ENCODE measurements at regions not wholly inside any gene's neighbourhood (a gene's known extent, or its start where the extent isn't known, plus 50 kb on each side); places are given as distances from the start of the nearest gene placed in this dataset.

DNA sequence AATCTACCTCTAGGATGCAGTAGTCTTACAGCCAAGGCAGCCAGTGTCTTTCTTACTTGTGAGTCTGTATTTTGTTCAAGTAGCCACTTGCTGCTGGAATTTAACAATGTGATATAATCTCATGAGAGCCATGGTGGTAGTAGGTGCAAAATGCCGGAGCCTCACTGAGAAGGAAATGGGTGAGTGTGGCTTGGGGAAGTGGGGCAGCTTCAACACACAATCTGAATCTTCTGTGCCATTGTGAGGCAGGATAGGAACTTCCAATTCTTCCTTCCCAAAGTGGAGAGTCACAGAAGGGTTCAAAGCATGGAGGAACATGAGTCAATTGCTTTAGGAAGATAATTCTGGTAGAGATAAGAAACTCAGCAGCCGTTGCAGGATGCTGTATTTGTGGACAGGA, 158.7 kb upstream of the APCDD1 start:
- DNase-seq (ENCODE audit: low read depth): no peak
- TF ChIP-seq, protein P1, sequence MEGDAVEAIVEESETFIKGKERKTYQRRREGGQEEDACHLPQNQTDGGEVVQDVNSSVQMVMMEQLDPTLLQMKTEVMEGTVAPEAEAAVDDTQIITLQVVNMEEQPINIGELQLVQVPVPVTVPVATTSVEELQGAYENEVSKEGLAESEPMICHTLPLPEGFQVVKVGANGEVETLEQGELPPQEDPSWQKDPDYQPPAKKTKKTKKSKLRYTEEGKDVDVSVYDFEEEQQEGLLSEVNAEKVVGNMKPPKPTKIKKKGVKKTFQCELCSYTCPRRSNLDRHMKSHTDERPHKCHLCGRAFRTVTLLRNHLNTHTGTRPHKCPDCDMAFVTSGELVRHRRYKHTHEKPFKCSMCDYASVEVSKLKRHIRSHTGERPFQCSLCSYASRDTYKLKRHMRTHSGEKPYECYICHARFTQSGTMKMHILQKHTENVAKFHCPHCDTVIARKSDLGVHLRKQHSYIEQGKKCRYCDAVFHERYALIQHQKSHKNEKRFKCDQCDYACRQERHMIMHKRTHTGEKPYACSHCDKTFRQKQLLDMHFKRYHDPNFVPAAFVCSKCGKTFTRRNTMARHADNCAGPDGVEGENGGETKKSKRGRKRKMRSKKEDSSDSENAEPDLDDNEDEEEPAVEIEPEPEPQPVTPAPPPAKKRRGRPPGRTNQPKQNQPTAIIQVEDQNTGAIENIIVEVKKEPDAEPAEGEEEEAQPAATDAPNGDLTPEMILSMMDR (conservative IDR thresholded peaks at IDR 0.05; ENCODE audit: low read depth, low read length): no peak
- H3K4me3 ChIP-seq (ENCODE audit: low read depth, low read length): no peak overlapping the region

DNA sequence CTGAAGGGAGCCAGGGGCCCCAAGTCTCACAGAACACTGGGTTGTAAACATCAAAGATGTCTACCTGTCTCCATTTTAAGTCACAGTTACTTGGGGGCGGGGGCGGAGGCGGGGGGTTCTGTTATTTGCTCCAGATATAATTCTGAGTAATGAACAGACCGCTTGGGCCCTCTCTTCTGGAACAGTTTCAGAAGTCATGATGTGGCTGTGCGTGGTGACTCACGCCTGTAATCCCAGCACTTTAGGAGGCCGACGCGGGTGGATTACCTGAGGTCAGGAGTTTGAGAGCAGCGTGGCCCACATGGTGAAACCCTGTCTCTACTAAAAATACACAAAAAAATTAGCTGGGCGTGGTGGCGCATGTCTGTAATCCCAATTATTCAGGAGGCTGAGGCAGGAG, 157.9 kb upstream of the APCDD1 start:
- TF ChIP-seq, protein P1 (conservative IDR thresholded peaks at IDR 0.05; ENCODE audit: low read depth, low read length): no peak
- no peak for DNase-seq (ENCODE audit: low read depth)

DNA sequence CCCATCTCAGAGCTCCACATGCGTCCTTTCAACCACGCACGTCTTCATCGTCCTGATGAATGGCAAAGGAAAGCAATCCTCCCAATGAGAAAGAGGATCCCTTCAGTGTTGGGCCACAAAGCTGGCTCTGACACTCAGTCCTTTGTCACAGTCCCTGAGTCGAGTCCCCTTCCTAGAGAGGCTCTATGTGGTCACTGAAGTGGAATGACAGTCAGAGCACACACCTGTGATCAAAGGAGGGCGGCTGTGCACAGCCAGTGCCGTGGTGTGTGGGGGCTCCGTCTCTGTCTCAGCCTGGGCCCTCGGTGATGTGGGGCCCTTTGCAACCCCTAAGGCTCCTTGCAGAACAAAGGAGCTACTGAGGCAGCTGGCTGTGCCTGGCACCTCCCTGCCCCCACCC, 157.3 kb upstream of the APCDD1 start:
- DNase-seq (ENCODE audit: low read depth): no peak
- no peak overlapping the region for H3K4me3 ChIP-seq (ENCODE audit: low read depth, low read length)
- TF ChIP-seq, protein P1 (conservative IDR thresholded peaks at IDR 0.05; ENCODE audit: low read depth, low read length): no peak

More for the DNA sequence above, 157.9 kb upstream of the APCDD1 start:
- H3K4me3 ChIP-seq (ENCODE audit: low read depth, low read length): no peak overlapping the region

DNA sequence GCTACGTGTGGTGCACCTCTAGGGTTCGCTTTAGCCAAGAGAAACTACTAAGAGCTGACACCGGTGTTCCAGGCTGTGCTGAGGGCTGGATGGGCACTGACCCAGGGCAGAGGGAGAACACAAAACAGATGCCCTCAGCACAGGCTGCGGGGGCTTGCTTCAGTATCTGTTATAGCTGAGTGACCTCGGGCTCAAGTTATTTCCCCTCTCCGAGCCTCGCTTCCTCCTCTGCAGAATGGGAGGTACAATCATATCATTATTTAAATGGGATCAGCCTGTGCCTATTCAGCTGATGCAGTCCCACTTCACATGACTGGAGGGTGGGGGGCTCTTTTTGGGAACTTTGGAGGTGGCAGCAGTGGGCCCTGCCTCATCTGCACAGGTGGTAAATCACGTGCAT, 156.1 kb upstream of the APCDD1 start:
- no peak overlapping the region for H3K4me3 ChIP-seq (ENCODE audit: low read depth, low read length)
- TF ChIP-seq, protein P1 (conservative IDR thresholded peaks at IDR 0.05; ENCODE audit: low read depth, low read length): no peak
- no peak for DNase-seq (ENCODE audit: low read depth)

DNA sequence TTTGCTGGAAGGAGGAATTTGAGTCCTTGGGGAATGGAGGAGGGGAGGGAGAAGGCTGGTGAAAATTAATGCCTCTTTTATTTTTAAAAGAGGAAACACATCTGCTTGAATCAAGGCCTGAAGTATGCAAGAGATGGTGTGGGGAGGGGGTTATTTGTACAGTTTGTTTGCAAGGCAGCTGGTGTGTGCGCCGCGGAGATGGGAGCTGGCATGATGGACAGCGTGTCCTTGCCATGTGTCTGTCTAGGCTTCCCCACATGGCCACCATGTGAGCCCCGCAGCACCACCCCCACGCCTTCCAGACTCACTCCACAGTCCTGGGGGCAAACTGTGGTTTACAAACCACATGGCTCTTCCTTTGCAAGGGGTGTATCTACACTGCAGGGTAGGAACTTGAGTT, 154.8 kb upstream of the APCDD1 start:
- no peak overlapping the region for H3K4me3 ChIP-seq (ENCODE audit: low read depth, low read length)
- DNase-seq (ENCODE audit: low read depth): peak; percentile 52
- TF ChIP-seq, protein P1 (conservative IDR thresholded peaks at IDR 0.05; ENCODE audit: low read depth, low read length): no peak

DNA sequence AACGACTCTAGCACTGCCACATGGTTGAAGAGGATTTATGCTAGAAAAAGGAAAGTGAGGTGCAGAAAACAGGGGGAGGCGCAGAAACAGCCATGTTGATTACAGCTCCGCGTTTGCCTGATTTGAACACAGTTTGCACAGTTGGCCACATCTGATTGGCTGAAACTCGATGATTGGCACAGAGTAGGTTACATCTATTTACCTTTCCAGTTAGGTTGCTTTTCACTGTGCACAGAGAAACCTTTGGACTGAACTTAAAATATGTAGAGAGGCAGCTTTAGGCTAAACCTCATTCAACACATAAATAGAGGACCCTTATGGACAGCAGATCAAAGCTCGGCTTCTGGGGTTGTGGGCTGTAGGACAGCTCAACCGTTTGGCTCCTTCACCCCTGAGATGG, 153.7 kb upstream of the APCDD1 start:
- no peak for DNase-seq (ENCODE audit: low read depth)
- TF ChIP-seq, protein P1 (conservative IDR thresholded peaks at IDR 0.05; ENCODE audit: low read depth, low read length): no peak
- no peak overlapping the region for H3K4me3 ChIP-seq (ENCODE audit: low read depth, low read length)

DNA sequence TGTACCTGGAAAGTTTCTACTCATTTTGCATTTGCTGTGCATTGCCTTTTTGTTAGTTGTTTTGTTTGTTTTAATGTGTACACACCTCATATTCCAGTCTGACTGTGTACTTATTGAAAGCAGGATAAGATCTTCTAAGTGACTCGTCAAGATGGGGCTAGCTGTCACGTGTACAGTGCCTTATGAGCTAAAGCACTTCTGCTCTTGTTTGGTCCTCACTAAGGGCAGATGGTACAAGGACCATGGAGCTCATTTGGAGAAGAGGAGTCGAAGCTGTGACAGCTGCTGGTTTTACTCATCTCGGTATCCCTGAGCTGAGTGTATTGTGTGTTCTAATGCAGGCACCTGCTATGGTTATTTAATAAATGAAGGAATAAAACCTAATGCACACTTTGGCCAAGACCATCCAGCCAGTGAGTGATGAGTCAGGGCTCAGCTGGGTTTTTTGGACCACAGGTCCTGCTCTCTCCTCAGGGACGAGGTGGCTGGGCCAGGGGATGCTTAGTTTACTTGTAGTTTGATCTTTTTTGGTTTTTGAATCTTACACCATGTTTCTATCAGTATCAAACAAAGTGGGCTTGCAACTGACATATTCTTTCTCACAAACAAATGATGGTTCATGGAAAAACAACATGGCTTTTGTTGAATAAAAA, 152.5 kb upstream of the APCDD1 start:
- no peak for DNase-seq (ENCODE audit: low read depth)
- TF ChIP-seq, protein P1 (conservative IDR thresholded peaks at IDR 0.05; ENCODE audit: low read depth, low read length): no peak
- no peak overlapping the region for H3K4me3 ChIP-seq (ENCODE audit: low read depth, low read length)

Data from choroid plexus epithelial cell (primary cell).